Esophagus (tissue), 2 donors: ENCODE measurements at regions not wholly inside any gene's neighbourhood (a gene's known extent, or its start where the extent isn't known, plus 50 kb on each side); places are given as distances from the start of the nearest gene placed in this dataset.
"Not testable (repeated sequence)": the region's sequence is repeated elsewhere in the genome, so short reads cannot be mapped to it uniquely, and the experiment has no call there.

Experiments used
- H3K27ac ChIP-seq, 2 donors: one replicate each; pipeline ENCODE4 v1.5.1; 2013; ENCODE audit warnings: low read depth in 2 of 2, mild to moderate bottlenecking in 2 of 2, inconsistent platforms in 1 of 2, low read length in 1 of 2, moderate library complexity in 1 of 2
- H3K27me3 ChIP-seq, 2 donors: one replicate each; pipeline ENCODE4 v1.6.1; 2013; ENCODE audit warnings: low read length in 2 of 2, control low read depth in 1 of 2, mild to moderate bottlenecking in 1 of 2; ENCODE audit not compliant: insufficient read depth in 2 of 2, control insufficient read depth in 1 of 2
- H3K36me3 ChIP-seq, 2 donors: one replicate each; pipeline ENCODE4 v1.6.1; 2013; ENCODE audit warnings: low read length in 1 of 2; ENCODE audit not compliant: control insufficient read depth in 2 of 2, insufficient read depth in 2 of 2
- H3K4me1 ChIP-seq, 2 donors: one replicate each; pipeline ENCODE4 v1.6.1; 2013; ENCODE audit warnings: low read length in 1 of 2; ENCODE audit not compliant: control insufficient read depth in 2 of 2, insufficient read depth in 2 of 2
- H3K4me3 ChIP-seq, 2 donors: one replicate each; pipeline ENCODE4 v1.5.1; 2013; ENCODE audit warnings: low read length in 2 of 2, mild to moderate bottlenecking in 2 of 2, low read depth in 1 of 2, moderate library complexity in 1 of 2
- H3K9me3 ChIP-seq, 2 donors: one replicate each; pipeline ENCODE4 v1.6.1; 2013; ENCODE audit warnings: mild to moderate bottlenecking in 2 of 2, low read depth in 1 of 2, low read length in 1 of 2, moderate library complexity in 1 of 2; ENCODE audit not compliant: control insufficient read depth in 2 of 2, insufficient read depth in 1 of 2
- WGBS, 2 donors: extraction: QIAGEN DNeasy Blood & Tissue Kit; methylation state at CpG; one replicate each; pipeline ENCODE4 v1.1.7; 2013; 5-methylcytosine and 5-hydroxymethylcytosine counted together
- donor health status: healthy with polysubstance abuse.
- donor health status: Bipolar disorder and iron deficiency.

GRCh38 chr3:144569651-144570050 is 598.0 kb downstream of the DIPK2A start:
- H3K4me1 ChIP-seq, result no peaks in the 10 kb centered on the region
- H3K9me3 ChIP-seq, result no peaks in the 10 kb centered on the region
- H3K27ac ChIP-seq, result no peak overlapping the region
- H3K36me3 ChIP-seq, result no peaks in the 10 kb centered on the region
- H3K4me3 ChIP-seq, result no peak overlapping the region
- WGBS, 2 donors, result 83 to 84% methylated on average over 1 of the region's 1 CpG
- no peaks in the 10 kb centered on the region for H3K27me3 ChIP-seq

- H3K36me3 ChIP-seq, result no peaks in the 10 kb centered on the region
- H3K27me3 ChIP-seq, result no peaks in the 10 kb centered on the region
- H3K4me1 ChIP-seq, result no peaks in the 10 kb centered on the region
- no peak overlapping the region for H3K4me3 ChIP-seq
- H3K9me3 ChIP-seq, result no peaks in the 10 kb centered on the region
- WGBS, 2 donors, result 79 to 86% methylated on average over 1 of the region's 1 CpG
- H3K27ac ChIP-seq, result no peak overlapping the region
Observed at GRCh38 chr3:144583871-144584270, 612.2 kb downstream of the DIPK2A start.

GRCh38 chr3:144585408-144585807 is 613.8 kb downstream of the DIPK2A start:
- no peaks in the 10 kb centered on the region for H3K36me3 ChIP-seq
- no peak overlapping the region for H3K27ac ChIP-seq
- no peaks in the 10 kb centered on the region for H3K9me3 ChIP-seq
- WGBS, 2 donors, result 85 to 90% methylated on average over 2 of the region's 2 CpGs
- H3K4me1 ChIP-seq, result no peaks in the 10 kb centered on the region
- no peaks in the 10 kb centered on the region for H3K27me3 ChIP-seq
- H3K4me3 ChIP-seq, result no peak overlapping the region

GRCh38 chr3:144585953-144586352 is 614.3 kb downstream of the DIPK2A start:
- H3K9me3 ChIP-seq, result no peaks in the 10 kb centered on the region
- no peak overlapping the region for H3K27ac ChIP-seq
- 83 to 90% methylated on average over 7 of the region's 7 CpGs for WGBS, 2 donors
- no peaks in the 10 kb centered on the region for H3K4me1 ChIP-seq
- no peaks in the 10 kb centered on the region for H3K27me3 ChIP-seq
- no peak overlapping the region for H3K4me3 ChIP-seq
- no peaks in the 10 kb centered on the region for H3K36me3 ChIP-seq

- no peak overlapping the region for H3K27ac ChIP-seq
- 83 to 87% methylated on average over 3 of the region's 3 CpGs for WGBS, 2 donors
- H3K4me1 ChIP-seq, result no peaks in the 10 kb centered on the region
- H3K9me3 ChIP-seq, result no peaks in the 10 kb centered on the region
- no peak overlapping the region for H3K4me3 ChIP-seq
- no peaks in the 10 kb centered on the region for H3K36me3 ChIP-seq
- H3K27me3 ChIP-seq, result no peaks in the 10 kb centered on the region
Observed at GRCh38 chr3:144586382-144586781, 614.8 kb downstream of the DIPK2A start.

- 64 to 73% methylated on average over 2 of the region's 2 CpGs for WGBS, 2 donors
- no peaks in the 10 kb centered on the region for H3K9me3 ChIP-seq
- H3K27ac ChIP-seq, result no peak overlapping the region
- H3K36me3 ChIP-seq, result no peaks in the 10 kb centered on the region
- H3K27me3 ChIP-seq, result no peaks in the 10 kb centered on the region
- no peaks in the 10 kb centered on the region for H3K4me1 ChIP-seq
- no peak overlapping the region for H3K4me3 ChIP-seq
Observed at GRCh38 chr3:144590854-144591253, 619.2 kb downstream of the DIPK2A start.

GRCh38 chr3:144593881-144594280 is 622.3 kb downstream of the DIPK2A start:
- WGBS, 2 donors, result 78 to 83% methylated on average over 4 of the region's 4 CpGs
- Histone ChIP-seq H3K4me3 (no peak overlapping the region), H3K9me3 (peaks cover 0 to 3% of the 10 kb centered on the region in 2 donors), H3K27ac (no peak overlapping the region), H3K4me1 (no peaks in the 10 kb centered on the region), H3K36me3 (no peaks in the 10 kb centered on the region), H3K27me3 (no peaks in the 10 kb centered on the region)

- H3K9me3 ChIP-seq, H3K4me1 ChIP-seq, H3K27ac ChIP-seq, H3K4me3 ChIP-seq, H3K27me3 ChIP-seq, H3K36me3 ChIP-seq: not testable (repeated sequence)
- WGBS, 2 donors, result 87 to 89% methylated on average over 7 of the region's 7 CpGs
Observed at GRCh38 chr3:144620236-144620635, 648.6 kb downstream of the DIPK2A start.

- WGBS, 2 donors, result 62 to 68% methylated on average over 3 of the region's 3 CpGs
- Histone ChIP-seq H3K27ac (no peak overlapping the region), H3K4me1 (no peaks in the 10 kb centered on the region), H3K4me3 (no peak overlapping the region), H3K27me3 (no peaks in the 10 kb centered on the region), H3K36me3 (no peaks in the 10 kb centered on the region), H3K9me3 (no peaks in the 10 kb centered on the region)
Observed at GRCh38 chr3:144622845-144623244, 651.2 kb downstream of the DIPK2A start.

- Histone ChIP-seq H3K4me3 (no peak overlapping the region), H3K27me3 (no peaks in the 10 kb centered on the region), H3K36me3 (no peaks in the 10 kb centered on the region), H3K4me1 (no peaks in the 10 kb centered on the region), H3K27ac (no peak overlapping the region), H3K9me3 (no peaks in the 10 kb centered on the region)
- 49 to 51% methylated on average over 2 of the region's 2 CpGs for WGBS, 2 donors
Observed at GRCh38 chr3:144624656-144625055, 653.0 kb downstream of the DIPK2A start.
